Transverse colon (tissue), 4 donors: ENCODE measurements at regions not wholly inside any gene's neighbourhood (a gene's known extent, or its start where the extent isn't known, plus 50 kb on each side); places are given as distances from the start of the nearest gene placed in this dataset.

ENCODE experiments used
- DNase-seq: peaks from one replicate; pipeline ENCODE4 v3.0.0-alpha.2; 2019
- H3K27ac ChIP-seq, 4 donors: fragments of 200-600 bp; sonication (generic); 2 replicates each; pipeline ENCODE4 v1.5.1; 2016 to 2018; ENCODE audit warnings: inconsistent platforms in 4 of 4
- H3K27me3 ChIP-seq: fragments of 200-600 bp; sonication (generic); 2 replicates; pipeline ENCODE4 v1.5.1; 2017; ENCODE audit warnings: inconsistent platforms
- H3K36me3 ChIP-seq, 4 donors: fragments of 200-600 bp; sonication (generic); 2 replicates each; pipeline ENCODE4 v1.5.1; 2017 to 2019; ENCODE audit warnings: inconsistent platforms in 4 of 4
- H3K4me1 ChIP-seq, 4 donors: fragments of 200-600 bp; sonication (generic); 2 replicates each; pipeline ENCODE4 v1.5.1; 2017 to 2020; ENCODE audit warnings: inconsistent platforms in 4 of 4
- H3K4me3 ChIP-seq, 4 donors: fragments of 200-600 bp; sonication (generic); 1 replicate in 1 of 4; 2 replicates in 3 of 4; pipeline versions ENCODE4 v1.5.1 to v1.6.1; 2017 to 2019; ENCODE audit warnings: inconsistent platforms in 4 of 4
- H3K9me3 ChIP-seq, 2 donors: fragments of 200-600 bp; sonication (generic); 2 replicates each; pipeline ENCODE4 v1.5.1; 2017 to 2019; ENCODE audit warnings: inconsistent platforms in 2 of 2
- EP300 ChIP-seq: sonication (generic); formaldehyde crosslinking; IDR thresholded peaks from one replicate; pipeline ENCODE4 v1.6.1; 2017; ENCODE audit warnings: antibody characterized with exemption, low read depth
- POLR2A ChIP-seq: fragments of 450-650 bp; IDR thresholded peaks from one replicate; pipeline ENCODE4 v1.6.1; 2016; ENCODE audit warnings: antibody characterized with exemption, mild to moderate bottlenecking, moderate library complexity
- POLR2AphosphoS5 ChIP-seq, 3 donors: sonication (generic); formaldehyde crosslinking; IDR thresholded peaks; one replicate each; pipeline ENCODE4 v1.6.1; 2016; ENCODE audit warnings: antibody characterized with exemption in 3 of 3
- WGBS, 2 donors: methylation state at CpG; one replicate each; pipeline ENCODE4 v1.1.5; 2018; ENCODE audit warnings: low coverage in 1 of 2; 5-methylcytosine and 5-hydroxymethylcytosine counted together
- in situ Hi-C, 4 donors: fragments of 200-750 bp; cut with MboI; loops; one replicate each; pipeline versions ENCODE4 v1.15.0 to v1.15.1; 2017; ENCODE audit warnings: low sequenced_read_pairs in 3 of 4, low pct_ligation_motif_present in 1 of 4, low pct_unique_long_range_greater_than_20kb in 1 of 4
- intact Hi-C: fragments of 100-400 bp; cut with DNase I; formaldehyde crosslinking; loops from one replicate; pipeline ENCODE4 v1.15.1; 2023; ENCODE audit warnings: low total_unique reads
- TF ChIP-seq, protein P1 (sequence below), 5 experiments: fragments of 200-600 bp in 3 of 5; fragments of 450-650 bp in 2 of 5; sonication (generic) in 3 of 5; IDR thresholded peaks; 1 replicate in 2 of 5; 2 replicates in 3 of 5; pipeline ENCODE4 v1.5.1; 2016 to 2017; ENCODE audit warnings: antibody characterized with exemption in 5 of 5, inconsistent platforms in 3 of 5, mild to moderate bottlenecking in 2 of 5, moderate library complexity in 1 of 5

DNA sequence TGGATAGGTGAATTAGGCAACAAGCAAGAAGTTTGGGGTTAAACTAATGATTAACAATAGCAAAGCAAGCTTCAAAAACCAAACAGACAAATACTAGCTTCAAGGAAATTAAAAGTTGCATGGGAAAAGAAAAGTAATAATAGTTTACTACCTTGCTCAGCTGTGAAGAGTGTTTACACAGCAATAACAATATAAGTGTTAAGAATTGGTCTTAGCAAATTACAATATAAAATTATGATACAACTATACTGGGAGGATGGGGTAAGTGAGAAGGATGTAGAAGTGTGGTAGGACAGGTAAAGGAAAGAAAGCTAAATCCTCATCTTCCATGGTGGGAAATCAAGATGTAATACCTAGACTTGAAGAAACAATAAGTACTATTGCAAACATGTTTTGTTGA is 137.7 kb upstream of the MAFB start:
- H3K4me3 ChIP-seq = no peak overlapping the region
- no peak overlapping the region for H3K27ac ChIP-seq
- in situ Hi-C loops = no loop called here
- intact Hi-C loops = no loop called here
- no peaks in the 10 kb centered on the region for H3K27me3 ChIP-seq
- peaks cover 0 to 3% (median 0%) of the 10 kb centered on the region in 4 donors for H3K4me1 ChIP-seq
- TF ChIP-seq, protein P1, sequence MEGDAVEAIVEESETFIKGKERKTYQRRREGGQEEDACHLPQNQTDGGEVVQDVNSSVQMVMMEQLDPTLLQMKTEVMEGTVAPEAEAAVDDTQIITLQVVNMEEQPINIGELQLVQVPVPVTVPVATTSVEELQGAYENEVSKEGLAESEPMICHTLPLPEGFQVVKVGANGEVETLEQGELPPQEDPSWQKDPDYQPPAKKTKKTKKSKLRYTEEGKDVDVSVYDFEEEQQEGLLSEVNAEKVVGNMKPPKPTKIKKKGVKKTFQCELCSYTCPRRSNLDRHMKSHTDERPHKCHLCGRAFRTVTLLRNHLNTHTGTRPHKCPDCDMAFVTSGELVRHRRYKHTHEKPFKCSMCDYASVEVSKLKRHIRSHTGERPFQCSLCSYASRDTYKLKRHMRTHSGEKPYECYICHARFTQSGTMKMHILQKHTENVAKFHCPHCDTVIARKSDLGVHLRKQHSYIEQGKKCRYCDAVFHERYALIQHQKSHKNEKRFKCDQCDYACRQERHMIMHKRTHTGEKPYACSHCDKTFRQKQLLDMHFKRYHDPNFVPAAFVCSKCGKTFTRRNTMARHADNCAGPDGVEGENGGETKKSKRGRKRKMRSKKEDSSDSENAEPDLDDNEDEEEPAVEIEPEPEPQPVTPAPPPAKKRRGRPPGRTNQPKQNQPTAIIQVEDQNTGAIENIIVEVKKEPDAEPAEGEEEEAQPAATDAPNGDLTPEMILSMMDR (IDR thresholded peaks at IDR 0.05) = no peak
- TF ChIP-seq POLR2AphosphoS5 (IDR thresholded peaks at IDR 0.05) (no peak), EP300 (no peak), POLR2A (no peak)
- no peak for DNase-seq
- no peaks in the 10 kb centered on the region for H3K9me3 ChIP-seq
- no peaks in the 10 kb centered on the region for H3K36me3 ChIP-seq

DNA sequence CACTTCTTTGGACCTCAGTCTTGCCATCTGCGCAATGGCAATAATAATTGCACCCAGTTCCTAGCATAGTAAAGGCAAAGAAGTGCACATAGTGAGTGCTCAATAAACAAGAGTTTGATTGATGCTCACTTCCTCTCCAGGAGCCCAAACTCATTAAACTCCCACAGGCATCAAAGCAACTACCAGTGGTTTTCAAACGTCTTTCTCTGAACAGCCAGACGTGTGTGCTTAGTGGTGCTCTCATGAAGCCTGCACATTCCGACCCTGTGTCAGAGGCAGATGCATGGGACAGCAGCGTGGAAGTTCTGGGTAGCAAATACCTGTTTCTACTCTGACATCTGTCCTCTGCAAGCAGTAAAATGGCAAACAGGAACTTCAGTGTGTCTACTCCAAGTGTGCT is 146.3 kb upstream of the MAFB start:
- DNase-seq = no peak
- no peak for TF ChIP-seq EP300
- no peak for TF ChIP-seq POLR2AphosphoS5 (IDR thresholded peaks at IDR 0.05)
- H3K27me3 ChIP-seq = peaks cover 11% of the 10 kb centered on the region
- no peak overlapping the region for H3K4me3 ChIP-seq
- 79 to 80% methylated on average over 2 to 5 of the region's 5 CpGs for WGBS, 2 donors
- intact Hi-C loops = no loop called here
- H3K27ac ChIP-seq = no peak overlapping the region
- H3K4me1 ChIP-seq = no peaks in the 10 kb centered on the region
- no peaks in the 10 kb centered on the region for H3K9me3 ChIP-seq
- no peaks in the 10 kb centered on the region for H3K36me3 ChIP-seq
- in situ Hi-C loops = no loop called here

DNA sequence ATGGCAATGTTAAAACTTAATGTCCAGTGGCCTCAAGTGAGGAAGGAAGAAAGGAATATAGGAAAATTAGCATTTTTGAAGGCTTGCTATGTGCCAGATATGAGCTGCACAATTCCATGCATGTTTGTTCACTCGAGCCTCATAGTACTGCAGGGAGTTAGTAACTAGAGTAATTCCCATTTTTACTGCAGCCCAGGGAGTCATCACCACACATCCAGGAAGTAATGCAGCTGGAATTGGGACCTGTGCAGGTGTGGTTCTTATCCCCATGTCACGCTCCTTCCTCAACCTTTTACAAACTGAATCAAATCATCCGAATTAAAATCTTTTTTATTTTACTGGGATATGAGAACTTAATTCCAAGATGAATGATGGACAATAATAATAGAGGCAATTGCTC is 149.5 kb upstream of the MAFB start:
- TF ChIP-seq POLR2A = no peak
- Histone ChIP-seq H3K27ac (no peak overlapping the region), H3K27me3 (peaks cover 11% of the 10 kb centered on the region), H3K36me3 (no peaks in the 10 kb centered on the region), H3K4me3 (no peak overlapping the region), H3K9me3 (no peaks in the 10 kb centered on the region), H3K4me1 (no peaks in the 10 kb centered on the region)
- no peak for DNase-seq
- in situ Hi-C loops = no loop called here
- intact Hi-C loops = no loop called here
- 48 to 58% methylated on average over 2 to 3 of the region's 3 CpGs for WGBS, 2 donors

DNA sequence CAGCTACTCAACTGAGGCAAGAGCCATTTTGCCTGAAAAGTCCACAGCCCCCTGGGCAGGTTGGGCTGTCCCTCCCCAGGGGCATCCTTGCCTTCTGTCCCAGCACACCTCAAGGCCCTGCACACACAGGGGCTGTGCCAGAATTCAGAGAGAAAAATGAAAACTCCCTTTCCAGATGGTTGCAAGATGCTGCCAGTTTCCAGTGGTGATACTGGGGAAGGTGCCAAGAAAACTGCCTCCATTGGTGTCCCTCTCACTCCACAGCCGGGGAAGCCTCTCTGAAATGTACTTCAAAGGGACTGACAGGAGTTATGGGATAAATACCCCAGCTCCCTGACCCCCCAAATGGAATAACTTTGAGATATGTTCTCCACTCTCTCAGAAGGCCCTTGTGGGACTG is 154.2 kb upstream of the MAFB start:
- Histone ChIP-seq H3K36me3 (no peaks in the 10 kb centered on the region), H3K27me3 (peaks cover 5% of the 10 kb centered on the region), H3K9me3 (no peaks in the 10 kb centered on the region), H3K4me1 (no peaks in the 10 kb centered on the region), H3K4me3 (no peak overlapping the region), H3K27ac (no peak overlapping the region)
- intact Hi-C loops (no loop called here), in situ Hi-C loops (no loop called here)
- no peak for DNase-seq
- WGBS, 2 donors = 43% methylated on average over 1 of the region's 1 CpG; no CpG with 5 or more reads in 1 of the 2 donors
- TF ChIP-seq POLR2AphosphoS5 (IDR thresholded peaks at IDR 0.05) (no peak), POLR2A (no peak), EP300 (no peak)
- TF ChIP-seq, protein P1 (IDR thresholded peaks at IDR 0.05) = no peak

DNA sequence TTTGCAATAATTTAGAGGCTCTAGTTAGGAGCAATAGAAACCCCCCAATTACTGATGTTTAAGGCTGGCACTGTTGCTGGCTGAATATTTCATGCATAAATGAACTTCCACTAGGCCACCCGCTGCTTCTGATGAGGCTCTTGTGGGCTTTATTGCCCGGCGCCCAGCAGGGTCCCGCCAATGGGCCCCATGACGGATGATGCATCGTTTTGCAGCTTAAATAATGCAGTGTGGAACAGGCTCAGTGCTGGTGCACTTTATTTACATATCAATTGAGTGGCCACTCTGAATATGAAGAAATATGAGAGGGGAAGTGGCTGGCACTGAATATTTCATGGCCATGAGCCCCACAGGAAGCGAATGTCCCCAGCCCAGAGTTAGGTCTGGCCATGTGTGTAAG is 155.3 kb upstream of the MAFB start:
- Histone ChIP-seq H3K4me1 (no peaks in the 10 kb centered on the region), H3K27me3 (peaks cover 5% of the 10 kb centered on the region), H3K27ac (no peak overlapping the region), H3K36me3 (no peaks in the 10 kb centered on the region), H3K9me3 (no peaks in the 10 kb centered on the region), H3K4me3 (no peak overlapping the region)
- WGBS, 2 donors = 74 to 88% methylated on average over 3 to 7 of the region's 7 CpGs
- intact Hi-C loops = no loop called here
- in situ Hi-C loops = no loop called here
- DNase-seq = no peak
- TF ChIP-seq, protein P1 (IDR thresholded peaks at IDR 0.05) = no peak
- TF ChIP-seq POLR2A (no peak), EP300 (no peak), POLR2AphosphoS5 (IDR thresholded peaks at IDR 0.05) (no peak)
